Thoracic aorta (tissue), 2 donors: ENCODE measurements at regions not wholly inside any gene's neighbourhood (a gene's known extent, or its start where the extent isn't known, plus 50 kb on each side); places are given as distances from the start of the nearest gene placed in this dataset.

Experiments
- ATAC-seq: fragments of 150-250 bp; one replicate; pipeline ENCODE4 v1.8.0; 2017; ENCODE audit warnings: low read depth; ENCODE audit not compliant: insufficient number of reproducible peaks, low FRiP score
- DNase-seq: peaks from one replicate; pipeline ENCODE4 v3.0.0-alpha.2; 2020; ENCODE audit warnings: low spot score
- H3K27ac ChIP-seq, 2 donors: fragments of 200-600 bp; sonication (generic); 1 replicate in 1 of 2; 2 replicates in 1 of 2; pipeline ENCODE4 v1.5.1; 2016; ENCODE audit warnings: mild to moderate bottlenecking in 2 of 2, moderate library complexity in 2 of 2
- H3K27me3 ChIP-seq: fragments of 200-600 bp; sonication (generic); replicated peaks from 2 replicates; pipeline ENCODE4 v1.6.0; 2016; ENCODE audit warnings: mild to moderate bottlenecking; ENCODE audit not compliant: insufficient read depth
- H3K36me3 ChIP-seq: fragments of 200-600 bp; sonication (generic); one replicate; pipeline ENCODE4 v1.5.1; 2016
- H3K4me1 ChIP-seq, 2 donors: fragments of 200-600 bp; sonication (generic); 1 replicate in 1 of 2; 2 replicates in 1 of 2; pipeline versions ENCODE4 v1.5.1 to v1.6.0; 2016; ENCODE audit warnings: low read depth in 2 of 2, mild to moderate bottlenecking in 1 of 2; ENCODE audit not compliant: control insufficient read depth in 1 of 2
- H3K4me3 ChIP-seq: fragments of 200-600 bp; sonication (generic); 2 replicates; pipeline ENCODE4 v1.5.1; 2016; ENCODE audit warnings: mild to moderate bottlenecking
- H3K9me3 ChIP-seq: fragments of 200-600 bp; sonication (generic); 2 replicates; pipeline ENCODE4 v1.5.1; 2016
- TF ChIP-seq, protein P1 (sequence below): fragments of 200-600 bp; sonication (generic); IDR thresholded peaks from one replicate; pipeline ENCODE4 v1.5.1; 2019; ENCODE audit warnings: antibody characterized with exemption

DNA sequence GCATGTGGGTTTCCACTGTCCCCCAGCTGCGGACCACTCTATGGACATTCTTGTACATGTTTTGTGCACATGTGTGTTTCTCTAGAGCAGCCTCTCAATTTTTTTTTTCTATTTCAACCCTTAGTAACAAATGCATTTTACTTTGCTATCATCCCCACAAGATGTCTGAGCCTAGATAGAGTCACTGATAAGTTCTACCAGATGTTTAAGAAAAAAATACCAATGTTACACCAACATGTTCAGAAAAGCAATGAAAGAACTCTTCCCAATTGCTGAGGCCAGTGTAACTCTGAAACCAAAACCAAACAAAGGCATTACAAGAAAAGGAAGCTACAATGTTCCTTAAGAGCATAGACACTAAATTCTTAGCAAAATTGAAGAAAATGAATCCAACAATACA is 218.5 kb downstream of the CXCL12 start:
- no peak for ATAC-seq
- H3K4me1 ChIP-seq = no peaks in the 10 kb centered on the region
- H3K4me3 ChIP-seq = no peak overlapping the region
- H3K36me3 ChIP-seq = no peaks in the 10 kb centered on the region
- no peaks in the 10 kb centered on the region for H3K27me3 ChIP-seq
- TF ChIP-seq, protein P1, sequence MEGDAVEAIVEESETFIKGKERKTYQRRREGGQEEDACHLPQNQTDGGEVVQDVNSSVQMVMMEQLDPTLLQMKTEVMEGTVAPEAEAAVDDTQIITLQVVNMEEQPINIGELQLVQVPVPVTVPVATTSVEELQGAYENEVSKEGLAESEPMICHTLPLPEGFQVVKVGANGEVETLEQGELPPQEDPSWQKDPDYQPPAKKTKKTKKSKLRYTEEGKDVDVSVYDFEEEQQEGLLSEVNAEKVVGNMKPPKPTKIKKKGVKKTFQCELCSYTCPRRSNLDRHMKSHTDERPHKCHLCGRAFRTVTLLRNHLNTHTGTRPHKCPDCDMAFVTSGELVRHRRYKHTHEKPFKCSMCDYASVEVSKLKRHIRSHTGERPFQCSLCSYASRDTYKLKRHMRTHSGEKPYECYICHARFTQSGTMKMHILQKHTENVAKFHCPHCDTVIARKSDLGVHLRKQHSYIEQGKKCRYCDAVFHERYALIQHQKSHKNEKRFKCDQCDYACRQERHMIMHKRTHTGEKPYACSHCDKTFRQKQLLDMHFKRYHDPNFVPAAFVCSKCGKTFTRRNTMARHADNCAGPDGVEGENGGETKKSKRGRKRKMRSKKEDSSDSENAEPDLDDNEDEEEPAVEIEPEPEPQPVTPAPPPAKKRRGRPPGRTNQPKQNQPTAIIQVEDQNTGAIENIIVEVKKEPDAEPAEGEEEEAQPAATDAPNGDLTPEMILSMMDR = no peak
- H3K9me3 ChIP-seq = no peaks in the 10 kb centered on the region
- DNase-seq = no peak
- H3K27ac ChIP-seq = no peak overlapping the region

DNA sequence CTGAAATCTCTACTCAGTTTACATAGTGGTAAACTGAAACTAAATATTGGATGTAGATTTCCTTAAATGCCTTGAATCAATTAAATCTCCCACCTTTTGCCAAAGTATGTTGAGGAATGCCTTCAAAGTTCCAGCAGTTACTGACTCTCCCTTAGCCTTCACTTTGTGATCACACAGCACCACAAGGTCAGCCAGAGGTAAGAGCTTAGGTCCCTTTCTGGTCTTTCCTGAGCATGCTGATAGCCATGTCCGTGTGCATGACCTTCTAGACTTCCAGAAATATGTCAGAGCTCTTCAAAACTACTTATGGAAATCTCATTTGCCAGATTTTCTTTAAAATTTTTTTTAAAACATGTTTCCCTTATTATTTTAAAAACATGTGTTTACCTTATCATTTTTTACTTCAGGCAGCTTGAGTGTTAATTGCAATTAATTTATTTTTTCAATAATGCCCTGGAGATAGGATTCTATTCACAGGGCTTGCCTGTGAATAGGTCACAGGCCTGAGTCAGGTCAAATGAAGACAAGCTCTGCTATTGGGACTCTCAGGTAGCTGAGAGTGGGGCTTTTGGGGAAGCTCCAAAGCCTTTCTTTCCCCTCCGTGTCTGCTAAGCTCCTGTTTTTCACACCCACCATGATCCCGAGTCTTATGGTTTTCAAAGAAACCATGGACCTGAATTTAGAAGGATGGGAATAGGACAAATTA is 220.5 kb downstream of the CXCL12 start:
- H3K36me3 ChIP-seq = no peaks in the 10 kb centered on the region
- H3K4me1 ChIP-seq = no peaks in the 10 kb centered on the region
- no peak overlapping the region for H3K4me3 ChIP-seq
- no peak for DNase-seq
- no peaks in the 10 kb centered on the region for H3K9me3 ChIP-seq
- no peak for ATAC-seq
- H3K27ac ChIP-seq = no peak overlapping the region
- TF ChIP-seq, protein P1 = no peak
- H3K27me3 ChIP-seq = no peaks in the 10 kb centered on the region

DNA sequence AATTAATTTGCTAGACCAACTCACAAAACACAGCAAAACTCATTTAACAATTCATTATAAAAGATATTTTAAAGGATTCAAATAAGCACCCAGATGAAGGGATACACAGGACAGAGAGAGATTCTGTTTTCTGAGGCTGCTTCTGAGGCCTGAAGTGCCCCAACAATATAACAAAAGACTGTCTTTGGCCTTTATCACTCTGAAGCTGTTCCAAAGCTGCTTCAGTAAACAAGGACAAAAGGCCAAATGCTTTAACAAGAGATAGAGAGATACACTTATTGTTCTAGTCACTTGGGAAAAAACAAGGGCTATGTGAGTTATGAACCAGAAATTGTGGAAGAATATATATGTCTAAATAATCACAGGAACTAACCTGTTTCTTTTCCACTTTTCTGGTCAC is 223.7 kb downstream of the CXCL12 start:
- no peaks in the 10 kb centered on the region for H3K36me3 ChIP-seq
- H3K27me3 ChIP-seq = no peaks in the 10 kb centered on the region
- H3K4me1 ChIP-seq = no peaks in the 10 kb centered on the region
- no peak for DNase-seq
- no peak overlapping the region for H3K27ac ChIP-seq
- H3K9me3 ChIP-seq = peaks cover 10% of the 10 kb centered on the region
- no peak for ATAC-seq
- TF ChIP-seq, protein P1 = no peak
- no peak overlapping the region for H3K4me3 ChIP-seq

DNA sequence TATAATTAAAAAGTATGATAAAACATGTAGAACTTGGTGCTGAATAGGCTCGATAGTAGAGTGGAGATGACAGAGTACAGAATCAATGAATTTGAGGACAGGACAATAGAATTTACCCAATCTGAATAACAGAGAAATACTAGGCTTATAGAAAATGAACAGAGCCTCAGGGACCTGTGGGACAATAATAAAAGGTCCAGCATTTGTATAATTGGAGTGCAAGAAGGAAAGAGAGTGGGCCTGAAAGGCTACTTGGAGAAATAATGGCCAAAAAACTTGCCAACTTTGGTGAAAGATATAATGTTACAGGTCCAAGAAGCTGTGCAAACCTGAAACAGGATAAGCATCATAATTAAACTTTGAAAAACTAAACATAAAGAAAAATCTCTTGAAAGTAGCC is 227.3 kb downstream of the CXCL12 start:
- Histone ChIP-seq H3K9me3 (peaks cover 10% of the 10 kb centered on the region), H3K4me1 (no peaks in the 10 kb centered on the region), H3K27me3 (no peaks in the 10 kb centered on the region), H3K36me3 (no peaks in the 10 kb centered on the region), H3K27ac (no peak overlapping the region), H3K4me3 (no peak overlapping the region)
- DNase-seq (no peak), ATAC-seq (no peak)
- TF ChIP-seq, protein P1 = no peak

DNA sequence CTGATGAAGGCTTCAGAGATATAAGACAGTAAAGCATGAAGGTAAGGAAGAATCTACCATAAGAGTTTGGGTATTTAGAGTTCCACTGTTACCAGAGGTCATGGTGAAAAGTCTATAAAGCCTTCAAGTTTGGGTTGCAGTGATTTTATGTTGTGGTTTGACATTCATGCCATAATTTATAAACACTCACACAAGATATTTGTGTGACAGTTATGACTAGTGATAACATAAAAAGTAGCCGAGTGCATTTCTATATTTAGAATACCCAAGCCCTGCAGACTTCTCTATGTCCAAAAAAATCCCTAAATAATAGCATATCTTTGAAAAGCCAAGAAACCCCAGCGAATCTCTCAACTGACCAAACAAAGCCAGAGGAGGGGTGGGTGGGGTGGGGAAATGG is 229.9 kb downstream of the CXCL12 start:
- TF ChIP-seq, protein P1 = no peak
- no peak overlapping the region for H3K27ac ChIP-seq
- ATAC-seq = no peak

More for the DNA sequence above, 229.9 kb downstream of the CXCL12 start:
- DNase-seq = no peak
- H3K4me3 ChIP-seq = no peak overlapping the region
- peaks cover 10% of the 10 kb centered on the region for H3K9me3 ChIP-seq
- no peaks in the 10 kb centered on the region for H3K36me3 ChIP-seq
- no peaks in the 10 kb centered on the region for H3K4me1 ChIP-seq
- H3K27me3 ChIP-seq = no peaks in the 10 kb centered on the region
